GM18499 (cell line): ENCODE measurements at regions not wholly inside any gene's neighbourhood (a gene's known extent, or its start where the extent isn't known, plus 50 kb on each side); places are given as distances from the start of the nearest gene placed in this dataset.

Source experiments
- ATAC-seq: cut with Tn5 transposase; IDR thresholded peaks from one replicate; pipeline ENCODE4 v1.9.1; 2021; ENCODE audit warnings: moderate number of reproducible peaks; ENCODE audit not compliant: insufficient read depth, unreplicated experiment

DNA sequence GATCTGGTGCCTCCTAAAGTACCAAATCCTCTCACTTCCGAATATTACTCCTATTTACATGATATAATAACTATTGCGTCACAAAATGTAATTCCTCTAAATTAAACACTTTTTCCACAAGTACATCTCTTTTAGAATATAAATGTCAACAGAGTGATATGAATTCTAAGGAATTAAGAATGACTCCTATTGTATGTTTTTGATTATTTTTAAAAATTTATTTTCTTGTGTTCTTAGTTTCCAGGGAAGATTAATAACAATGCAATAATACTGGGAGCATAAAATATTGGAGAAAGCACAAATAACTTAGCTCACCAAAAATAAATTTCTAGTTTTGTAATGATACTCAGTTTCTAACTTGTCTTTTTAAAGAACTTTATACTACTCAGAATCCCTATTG is 184.9 kb downstream of the PCDH18 start:
- no peak for ATAC-seq

DNA sequence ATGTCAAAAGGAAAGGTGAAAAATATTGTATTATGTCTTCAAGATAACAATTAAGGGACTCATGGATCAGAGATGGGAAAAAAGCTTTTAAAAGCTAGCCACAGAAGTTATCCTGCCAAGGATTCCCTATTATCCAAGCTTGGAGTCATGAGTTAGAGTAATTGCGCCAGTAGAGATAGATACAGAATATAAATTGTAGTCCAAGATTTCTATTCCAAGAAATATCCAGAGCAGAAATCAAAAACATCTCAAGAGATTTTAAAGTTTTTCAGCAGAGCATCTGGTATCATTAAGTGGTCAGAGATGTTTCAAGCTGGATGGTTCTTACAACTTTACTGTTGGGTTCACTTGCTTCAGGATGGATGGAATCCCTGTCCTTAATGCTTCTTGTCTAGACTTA is 186.7 kb downstream of the PCDH18 start:
- no peak for ATAC-seq

DNA sequence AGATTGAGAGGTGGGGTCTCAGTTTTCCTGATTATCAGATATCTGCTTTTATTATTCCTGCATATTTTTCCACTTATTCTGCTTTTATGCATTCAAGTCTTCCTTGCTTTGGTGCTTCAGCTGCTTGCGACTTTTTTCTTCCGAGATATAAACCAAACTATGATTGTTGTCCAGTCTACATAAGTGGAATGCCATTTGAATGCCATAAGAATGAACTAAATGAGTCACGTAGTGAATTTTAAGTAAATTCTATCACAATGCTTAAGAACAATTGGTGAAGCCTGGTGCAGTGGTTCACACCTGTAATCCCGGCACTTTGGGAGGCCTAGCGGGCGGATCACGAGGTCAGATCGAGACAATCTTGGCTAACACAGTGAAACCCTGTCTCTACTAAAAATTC is 189.1 kb downstream of the PCDH18 start:
- no peak for ATAC-seq

DNA sequence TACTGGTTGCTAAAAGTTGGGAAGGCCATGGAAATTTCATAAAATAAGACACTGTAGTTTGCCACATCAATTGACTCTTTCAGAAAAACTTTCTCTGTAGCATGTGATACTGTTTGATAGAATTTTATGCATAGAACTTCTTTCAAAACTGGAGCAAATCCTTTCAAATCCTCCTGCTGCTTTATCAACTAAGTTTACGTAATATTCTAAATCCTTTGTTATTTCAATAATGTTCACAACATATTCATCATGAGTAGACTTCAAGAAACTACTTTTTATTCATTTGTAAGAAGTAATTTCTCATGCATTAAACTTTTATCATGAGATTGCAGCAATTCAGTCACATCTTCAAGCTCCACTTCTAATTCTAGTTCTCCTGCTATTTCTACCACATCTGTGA is 199.3 kb downstream of the PCDH18 start:
- ATAC-seq, result no peak

DNA sequence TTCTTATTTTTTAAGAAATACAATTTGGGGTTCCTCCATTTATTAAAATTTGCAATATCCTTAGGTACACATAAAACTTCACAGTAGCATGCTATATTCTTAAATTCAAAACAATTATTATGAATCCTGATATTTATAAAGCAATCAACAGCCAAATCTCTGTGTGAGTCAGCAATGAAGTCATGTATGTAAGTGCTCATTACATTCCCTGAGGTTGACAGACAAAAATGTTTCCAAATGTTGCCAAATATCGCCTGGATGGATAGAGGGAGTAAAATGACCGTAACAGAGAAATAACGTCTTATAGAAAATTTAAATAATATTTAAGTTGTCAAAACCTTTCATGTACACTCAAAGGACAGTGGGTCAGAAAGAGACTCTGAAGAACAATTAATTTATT is 220.0 kb downstream of the PCDH18 start:
- no peak for ATAC-seq

DNA sequence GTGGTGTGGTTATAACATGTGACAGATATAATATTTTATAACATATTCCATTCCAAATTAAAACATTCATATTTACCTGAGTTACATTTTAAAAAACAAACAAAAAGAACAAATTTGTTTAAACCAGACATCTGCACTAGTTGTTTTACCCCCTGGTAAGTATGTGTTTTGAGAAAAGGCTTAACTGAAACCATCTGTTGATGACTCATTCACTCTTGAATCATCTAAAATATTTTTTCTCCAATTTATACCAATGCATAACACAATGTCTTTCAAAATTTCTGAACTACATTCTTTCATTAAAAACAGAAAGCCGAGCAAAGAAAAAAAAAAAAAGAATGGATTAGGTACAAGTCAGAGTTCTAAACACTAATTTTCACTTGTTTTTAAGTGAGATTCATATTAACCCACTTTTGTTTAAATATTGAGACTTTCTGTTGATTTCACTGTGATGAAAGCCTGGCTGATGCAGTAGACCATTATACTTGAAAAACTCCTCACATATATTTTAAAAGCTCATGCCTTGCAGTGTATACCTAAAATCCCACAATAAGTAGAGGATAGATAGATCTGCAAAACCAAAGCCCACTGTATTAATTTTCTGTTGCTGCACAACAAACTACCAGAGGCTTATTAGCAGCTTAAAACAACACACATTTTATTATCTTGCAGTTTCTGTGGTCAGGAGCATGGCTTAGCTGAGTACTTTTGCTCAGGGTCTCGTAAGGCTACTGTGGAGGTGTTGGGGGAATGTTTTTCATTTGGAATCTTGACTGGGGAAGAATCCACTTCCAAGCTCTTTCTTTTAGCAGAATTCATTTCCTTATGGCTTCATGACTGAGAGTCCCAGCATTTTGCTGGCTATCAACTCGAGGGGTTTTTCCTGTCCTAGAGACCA is 221.5 kb downstream of the PCDH18 start:
- ATAC-seq, result no peak

DNA sequence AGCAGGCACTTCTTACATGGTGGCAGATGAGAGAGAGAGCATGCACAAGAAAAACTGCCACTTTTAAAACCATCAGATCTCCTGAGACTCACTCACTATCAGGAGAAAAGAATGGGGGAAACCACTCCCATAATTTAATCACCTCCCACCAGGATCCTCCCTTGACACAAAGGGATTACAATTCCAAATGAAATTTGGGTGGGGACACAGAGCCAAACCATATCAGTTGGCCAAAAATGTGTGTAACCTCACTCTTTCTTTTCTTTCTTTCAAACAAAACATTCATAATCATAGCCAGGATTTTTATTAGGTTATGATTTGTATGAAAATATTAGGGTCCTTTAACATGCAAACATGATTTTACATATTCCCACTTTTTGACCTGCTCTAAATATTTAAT is 222.1 kb downstream of the PCDH18 start:
- no peak for ATAC-seq

DNA sequence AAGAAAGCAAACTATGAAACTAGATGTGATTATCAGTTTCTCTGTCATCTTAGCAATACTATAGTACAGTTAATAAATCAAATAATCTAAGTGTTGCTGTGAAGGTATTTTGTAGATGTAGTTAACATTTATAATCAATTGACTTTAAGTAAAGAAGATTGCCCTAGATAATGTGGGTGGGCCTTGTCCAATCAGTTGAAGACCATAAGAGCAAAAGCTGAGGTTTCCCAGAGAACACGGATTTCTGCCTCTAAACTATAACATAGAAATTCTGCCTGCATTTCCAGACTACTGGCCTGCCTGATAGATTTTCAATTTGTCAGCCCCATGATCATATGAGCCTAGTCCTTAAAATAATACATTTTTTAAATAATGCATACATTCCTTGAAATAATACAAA is 222.9 kb downstream of the PCDH18 start:
- no peak for ATAC-seq

DNA sequence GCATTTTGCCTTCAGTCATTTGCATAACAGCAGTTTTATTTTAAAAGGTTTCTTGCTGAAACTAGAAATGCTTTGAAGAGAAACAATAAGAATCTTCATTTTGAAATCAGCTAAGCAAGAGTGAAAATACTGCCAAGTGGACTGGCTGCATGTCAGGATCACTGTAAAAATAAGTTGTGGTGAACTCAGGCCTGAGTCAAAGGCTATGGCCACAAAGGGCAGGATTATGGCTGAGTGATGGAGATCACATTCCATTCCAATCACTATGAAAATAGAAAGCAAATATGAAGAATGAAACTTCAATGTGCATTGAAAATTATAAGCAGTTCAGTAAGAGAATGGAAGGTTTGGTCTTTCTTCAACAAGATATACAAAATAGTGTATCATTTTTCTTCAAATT is 224.5 kb downstream of the PCDH18 start:
- ATAC-seq, result no peak

DNA sequence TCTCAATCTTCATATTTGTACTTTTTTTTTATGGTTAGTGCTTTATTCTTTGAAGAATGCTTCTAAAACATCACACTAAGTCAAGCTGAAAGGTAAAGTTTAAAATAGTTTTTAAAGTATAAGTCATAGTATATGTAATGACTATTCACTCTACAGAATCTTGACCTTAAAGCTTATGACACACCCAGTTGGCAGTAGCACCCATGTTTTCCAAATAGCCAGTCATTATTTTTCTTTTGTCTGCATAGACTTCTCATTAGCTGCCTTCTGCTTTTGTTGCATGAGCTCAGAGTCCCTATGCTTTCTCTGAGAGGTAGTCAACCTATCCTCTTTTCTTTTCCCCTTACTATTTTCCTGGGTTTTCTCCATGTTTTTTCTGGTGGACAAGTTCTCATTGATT is 231.5 kb downstream of the PCDH18 start:
- no peak for ATAC-seq

DNA sequence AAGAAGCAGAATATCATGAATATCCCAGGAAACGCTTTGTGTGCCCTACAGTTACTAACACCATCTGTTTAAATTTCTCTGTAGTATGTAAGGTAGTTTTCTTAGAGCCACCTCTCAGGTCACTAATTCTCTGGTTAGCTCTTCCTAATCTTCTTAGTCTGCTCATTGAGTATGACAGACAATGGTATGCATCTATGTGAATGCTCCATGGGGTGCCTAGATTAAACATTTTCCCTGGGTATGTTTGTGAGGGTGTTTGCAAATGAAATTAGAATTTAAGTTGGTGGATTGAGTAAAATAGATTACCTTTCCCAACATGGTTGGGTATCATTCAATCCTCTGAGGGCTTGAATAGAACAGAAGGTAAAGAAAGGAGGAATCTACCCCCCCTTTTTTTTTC is 233.0 kb downstream of the PCDH18 start:
- ATAC-seq, result no peak

DNA sequence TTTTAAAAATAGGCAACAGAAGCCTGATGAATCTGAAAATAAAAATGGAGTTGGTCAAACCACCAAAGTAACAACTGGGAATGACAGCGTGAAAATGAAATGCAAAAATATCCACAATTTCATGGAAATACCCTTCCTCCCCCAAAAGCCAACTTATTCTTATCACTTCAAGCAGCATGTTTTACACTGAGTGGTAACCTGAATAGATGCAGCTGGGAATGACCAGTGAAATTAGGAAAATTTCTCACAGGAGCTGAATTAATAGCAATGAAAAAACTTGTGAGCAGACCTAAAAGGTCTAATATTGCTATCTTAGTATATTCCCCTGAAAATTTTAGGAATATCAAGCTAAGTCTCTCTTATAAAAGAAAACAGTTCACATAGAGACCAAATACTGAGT is 239.0 kb downstream of the PCDH18 start:
- ATAC-seq, result no peak

DNA sequence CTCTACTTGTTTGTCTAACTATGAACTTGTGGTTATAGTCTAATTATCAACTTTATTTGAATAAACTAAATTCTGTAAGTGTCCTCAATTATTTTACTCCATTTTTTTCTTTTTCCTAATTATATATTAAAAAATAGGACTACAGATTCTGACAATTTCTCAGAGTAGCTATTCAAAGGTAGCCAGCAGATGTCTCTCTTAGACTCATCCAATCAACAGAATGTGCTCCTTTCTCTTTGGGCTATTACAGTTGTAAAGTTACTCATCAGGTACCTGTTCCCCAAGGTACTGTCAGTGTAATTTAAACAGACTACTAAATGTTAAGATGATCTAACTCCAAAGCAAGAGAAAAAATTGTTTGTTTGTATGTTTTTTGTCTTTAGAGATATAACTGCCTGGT is 248.6 kb downstream of the PCDH18 start:
- no peak for ATAC-seq

DNA sequence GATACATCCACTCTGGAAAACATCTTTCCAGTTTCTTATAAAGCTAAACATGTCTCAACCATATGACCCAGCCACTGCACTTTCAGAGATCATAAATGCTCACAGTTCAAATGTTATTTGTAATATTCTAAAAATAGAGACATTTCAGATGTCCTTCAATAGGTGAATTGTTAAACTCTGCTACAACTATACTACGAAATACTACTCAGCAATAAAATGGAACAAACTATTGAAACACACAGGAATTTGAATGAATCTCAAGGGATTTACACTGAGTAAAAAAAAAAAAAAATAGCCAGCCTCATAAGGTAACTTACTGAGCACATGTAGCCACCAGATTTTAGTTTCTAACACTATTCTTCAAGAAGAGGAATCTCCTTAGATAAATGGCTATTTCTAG is 253.9 kb downstream of the PCDH18 start:
- no peak for ATAC-seq

DNA sequence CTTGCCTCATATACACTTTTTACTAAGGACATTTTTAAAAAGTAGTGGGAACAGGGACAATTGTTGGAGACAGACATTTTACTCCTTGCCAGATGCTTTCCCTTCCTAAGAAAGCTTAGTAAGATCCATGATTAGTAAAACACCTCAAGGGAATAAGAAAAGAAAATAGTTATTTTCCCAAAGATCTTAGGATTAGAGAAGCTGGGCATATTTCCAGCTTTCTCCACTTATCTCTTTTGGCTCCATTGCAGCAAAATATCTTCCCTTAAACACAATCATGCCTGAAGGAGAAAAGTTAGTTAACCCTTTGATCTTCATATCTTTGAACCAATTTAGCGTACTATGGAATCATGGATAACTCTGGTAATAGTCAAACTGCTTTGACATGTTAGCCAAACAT is 257.9 kb downstream of the PCDH18 start:
- ATAC-seq, result no peak

DNA sequence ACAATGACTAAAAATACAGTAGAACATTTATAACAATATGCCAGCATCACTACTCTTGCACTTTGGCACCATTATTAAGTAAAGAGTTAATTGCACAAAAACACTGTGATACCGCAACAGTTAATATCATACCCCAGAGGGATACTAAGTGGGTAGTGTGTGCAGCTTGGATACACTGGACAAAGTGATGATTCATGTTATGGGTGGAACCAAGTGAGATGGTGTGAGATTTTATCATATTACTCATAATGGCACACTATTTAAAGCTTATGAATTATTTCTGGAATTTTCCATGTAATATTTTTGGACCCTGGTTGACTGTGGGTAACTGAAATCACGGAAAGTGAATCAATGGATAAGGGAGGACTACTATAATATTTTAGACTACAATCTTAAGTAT is 265.3 kb downstream of the PCDH18 start:
- no peak for ATAC-seq

DNA sequence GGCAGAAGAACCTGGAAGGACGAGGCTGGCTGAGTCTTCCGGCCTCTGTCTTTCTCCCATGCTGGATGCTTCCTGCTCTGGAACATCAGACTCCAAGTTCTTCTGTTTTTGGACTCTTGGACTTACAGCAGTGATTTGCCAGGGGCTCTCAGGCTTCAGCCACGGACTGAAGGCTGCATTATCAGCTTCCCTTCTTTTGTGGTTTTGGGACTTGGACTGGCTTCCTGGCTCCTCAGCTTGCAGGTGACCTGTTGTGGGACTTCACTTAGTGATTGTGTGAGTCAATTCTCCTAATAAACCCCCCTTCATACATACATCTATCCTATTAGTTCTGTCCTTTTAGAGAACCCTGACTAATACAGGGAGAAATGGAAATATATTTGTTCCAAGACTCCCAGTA is 265.8 kb downstream of the PCDH18 start:
- no peak for ATAC-seq

DNA sequence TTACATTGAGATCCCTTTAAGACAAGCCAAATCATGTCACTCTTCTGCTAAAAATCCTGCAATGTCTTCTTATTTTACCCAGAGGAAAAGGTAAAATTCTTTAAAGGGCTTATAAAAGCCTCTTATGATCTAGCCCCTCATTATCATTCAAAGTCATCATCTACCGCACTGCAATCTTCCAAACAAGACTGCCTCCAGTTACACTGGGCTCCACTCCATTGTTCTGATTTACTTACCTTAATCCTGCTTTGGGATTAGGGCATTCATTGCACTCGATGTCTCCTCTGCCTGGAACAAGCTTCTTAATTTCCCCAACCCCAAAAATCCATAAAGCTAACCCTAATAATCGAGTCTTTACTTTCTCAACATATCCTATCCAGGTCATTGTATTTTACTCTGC is 269.1 kb downstream of the PCDH18 start:
- ATAC-seq, result no peak

DNA sequence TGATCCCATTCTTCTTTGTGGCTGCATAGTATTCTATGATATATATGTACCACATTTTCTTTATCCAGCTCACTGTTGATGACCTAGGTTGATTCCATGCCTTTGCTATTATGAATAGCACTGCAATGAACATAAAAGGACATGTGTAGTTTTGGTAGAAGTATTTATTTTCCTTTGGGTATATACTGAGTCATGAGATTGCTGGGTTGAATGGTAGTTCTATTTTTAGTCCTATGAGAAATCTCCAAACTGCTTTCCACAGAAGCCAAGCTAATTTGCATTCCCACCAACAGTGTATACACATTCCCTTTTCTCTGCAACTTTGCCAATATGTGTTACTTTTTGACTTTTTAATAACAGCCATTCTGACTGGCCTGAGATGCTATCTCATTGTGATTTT is 278.3 kb downstream of the PCDH18 start:
- ATAC-seq, result no peak

DNA sequence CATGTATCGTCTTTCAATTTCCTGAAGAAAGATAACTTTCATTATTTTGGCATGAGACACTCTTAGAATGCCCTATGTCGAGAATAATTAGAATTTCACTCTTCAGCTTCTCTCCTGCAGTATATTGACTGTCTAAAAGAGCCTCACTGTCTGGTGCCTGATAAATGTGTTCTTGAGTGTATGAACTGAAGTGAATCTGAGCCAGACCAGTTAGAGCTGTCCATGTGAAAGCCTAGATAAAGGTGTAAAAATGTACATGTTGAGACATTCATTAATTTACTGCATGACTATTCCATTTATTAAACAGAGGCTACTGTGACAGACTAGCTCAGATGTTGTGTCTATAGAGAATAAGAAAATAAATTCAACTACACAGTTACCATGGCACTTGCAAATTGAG is 283.2 kb downstream of the PCDH18 start:
- ATAC-seq, result no peak

DNA sequence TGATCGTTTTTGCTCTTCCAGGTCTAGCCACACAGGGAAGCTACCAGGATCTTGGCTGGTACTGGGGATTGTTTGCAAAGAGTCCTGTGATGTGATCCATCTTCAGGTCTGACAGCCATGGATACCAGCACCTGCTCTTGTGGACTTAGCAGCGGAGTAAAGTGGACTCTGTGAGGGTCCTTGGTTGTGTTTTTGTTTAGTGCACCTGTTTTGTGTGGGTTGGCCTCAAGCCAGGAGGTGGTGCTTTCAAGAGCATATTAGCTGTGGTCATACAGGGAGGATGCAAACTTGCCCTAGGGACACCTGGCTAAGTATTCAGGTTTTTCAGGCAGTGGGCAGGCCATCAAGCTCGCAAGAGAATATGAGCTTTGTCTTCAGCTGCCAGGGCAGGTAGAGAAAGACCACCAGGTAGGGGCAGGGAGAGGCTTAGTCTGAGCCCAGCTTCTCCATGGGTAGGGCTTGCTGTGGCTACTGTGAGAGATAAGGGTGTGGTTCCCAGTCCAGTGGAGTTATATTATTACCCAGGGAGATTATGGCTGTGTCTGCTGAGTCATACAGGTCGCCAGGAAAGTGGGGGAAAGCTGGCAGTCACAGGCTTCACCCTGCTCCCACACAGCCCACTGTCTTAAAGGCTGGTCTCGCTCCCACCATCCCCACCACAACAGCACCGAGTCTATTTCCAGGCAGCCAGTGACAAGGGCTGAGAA is 293.7 kb downstream of the PCDH18 start:
- no peak for ATAC-seq

DNA sequence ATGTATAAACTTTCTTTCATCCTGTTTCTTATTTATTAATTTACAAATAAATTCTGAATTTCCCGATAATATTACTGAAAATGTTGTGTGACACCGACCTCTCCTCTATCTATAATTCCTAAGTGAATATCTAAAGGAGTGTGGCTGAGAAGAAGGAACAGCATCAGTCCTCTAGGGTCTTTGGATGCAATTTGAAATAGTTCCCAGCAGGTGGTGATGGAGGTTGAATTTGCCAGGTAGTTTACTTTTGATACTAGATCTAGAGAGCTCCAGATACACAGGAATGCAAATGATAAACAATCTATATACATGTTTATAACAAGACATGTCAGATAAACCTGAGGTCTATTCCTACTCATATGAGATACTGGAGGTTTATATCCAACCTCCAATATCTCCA is 305.4 kb downstream of the PCDH18 start:
- ATAC-seq, result no peak
